ENCODE measurements at regions not wholly inside any gene's neighbourhood (a gene's known extent, or its start where the extent isn't known, plus 50 kb on each side); places are given as distances from the start of the nearest gene placed in this dataset.

- no peak overlapping the region for H3K27ac ChIP-seq (ENCODE audit: low read depth, low read length)
- 82 to 88% (median 86%) methylated on average over 13 of the region's 13 CpGs for WGBS, 3 donors
These were observed 83.2 kb upstream of the DIO3 start for GRCh38 chr14:101478096-101478495.

GRCh38 chr14:101478796-101479410 is 82.4 kb upstream of the DIO3 start:
- H3K27ac ChIP-seq (ENCODE audit: low read depth, low read length), result no peak overlapping the region
- WGBS, 3 donors, result 89 to 98% (median 94%) methylated on average over 13 of the region's 13 CpGs

- 69 to 81% (median 77%) methylated on average over 12 of the region's 12 CpGs for WGBS, 3 donors
- no peak overlapping the region for H3K27ac ChIP-seq (ENCODE audit: low read depth, low read length)
These were observed 81.1 kb upstream of the DIO3 start for GRCh38 chr14:101480022-101480746.

GRCh38 chr14:101480747-101481530 is 80.4 kb upstream of the DIO3 start:
- WGBS, 3 donors, result 48 to 58% (median 51%) methylated on average over 16 of the region's 16 CpGs
- H3K27ac ChIP-seq (ENCODE audit: low read depth, low read length), result no peak overlapping the region

- H3K27ac ChIP-seq (ENCODE audit: low read depth, low read length), result no peak overlapping the region
- WGBS, 3 donors, result 70 to 91% (median 83%) methylated on average over 5 of the region's 5 CpGs
These were observed 79.7 kb upstream of the DIO3 start for GRCh38 chr14:101481557-101481956.

GRCh38 chr14:101482066-101482465 is 79.2 kb upstream of the DIO3 start:
- H3K27ac ChIP-seq (ENCODE audit: low read depth, low read length), result no peak overlapping the region
- WGBS, 3 donors, result 86 to 91% (median 90%) methylated on average over 4 of the region's 4 CpGs

GRCh38 chr14:101483829-101484228 is 77.5 kb upstream of the DIO3 start:
- no peak overlapping the region for H3K27ac ChIP-seq (ENCODE audit: low read depth, low read length)
- WGBS, 3 donors, result 83 to 88% (median 83%) methylated on average over 4 of the region's 4 CpGs

GRCh38 chr14:101489092-101489760 is 72.1 kb upstream of the DIO3 start:
- 71 to 86% (median 84%) methylated on average over 9 of the region's 9 CpGs for WGBS, 3 donors
- no peak overlapping the region for H3K27ac ChIP-seq (ENCODE audit: low read depth, low read length)

- 85 to 90% (median 88%) methylated on average over 9 of the region's 9 CpGs for WGBS, 3 donors
These were observed 70.5 kb upstream of the DIO3 start for GRCh38 chr14:101490771-101491170.

GRCh38 chr14:101491841-101492240 is 69.5 kb upstream of the DIO3 start:
- 92 to 94% (median 92%) methylated on average over 12 of the region's 12 CpGs for WGBS, 3 donors

More at GRCh38 chr14:101490771-101491170, 70.5 kb upstream of the DIO3 start:
- no peak overlapping the region for H3K27ac ChIP-seq (ENCODE audit: low read depth, low read length)

GRCh38 chr14:101492716-101493115 is 68.6 kb upstream of the DIO3 start:
- WGBS, 3 donors, result 76 to 78% (median 76%) methylated on average over 15 of the region's 15 CpGs

More at GRCh38 chr14:101491841-101492240, 69.5 kb upstream of the DIO3 start:
- H3K27ac ChIP-seq (ENCODE audit: low read depth, low read length), result no peak overlapping the region

GRCh38 chr14:101494826-101495225 is 66.5 kb upstream of the DIO3 start:
- 65 to 79% (median 77%) methylated on average over 7 of the region's 7 CpGs for WGBS, 3 donors
- no peak overlapping the region for H3K27ac ChIP-seq (ENCODE audit: low read depth, low read length)

More at GRCh38 chr14:101492716-101493115, 68.6 kb upstream of the DIO3 start:
- no peak overlapping the region for H3K27ac ChIP-seq (ENCODE audit: low read depth, low read length)

GRCh38 chr14:101495284-101495683 is 66.0 kb upstream of the DIO3 start:
- no peak overlapping the region for H3K27ac ChIP-seq (ENCODE audit: low read depth, low read length)
- 85 to 94% (median 91%) methylated on average over 3 of the region's 3 CpGs for WGBS, 3 donors

GRCh38 chr14:101495827-101496775 is 65.2 kb upstream of the DIO3 start:
- 57 to 68% (median 62%) methylated on average over 30 of the region's 30 CpGs for WGBS, 3 donors
- H3K27ac ChIP-seq (ENCODE audit: low read depth, low read length), result no peak overlapping the region

- WGBS, 3 donors, result 41 to 65% (median 47%) methylated on average over 16 of the region's 16 CpGs
These were observed 64.3 kb upstream of the DIO3 start for GRCh38 chr14:101496776-101497683.

GRCh38 chr14:101497684-101498525 is 63.4 kb upstream of the DIO3 start:
- 67 to 86% (median 77%) methylated on average over 23 of the region's 23 CpGs for WGBS, 3 donors
- H3K27ac ChIP-seq (ENCODE audit: low read depth, low read length), result no peak overlapping the region

More at GRCh38 chr14:101496776-101497683, 64.3 kb upstream of the DIO3 start:
- H3K27ac ChIP-seq (ENCODE audit: low read depth, low read length), result no peak overlapping the region

All from adipose tissue (tissue), 3 donors.